IPS-20b (cell line): ENCODE measurements at regions not wholly inside any gene's neighbourhood (a gene's known extent, or its start where the extent isn't known, plus 50 kb on each side); places are given as distances from the start of the nearest gene placed in this dataset.
"Not testable (repeated sequence)": the region's sequence is repeated elsewhere in the genome, so short reads cannot be mapped to it uniquely, and the experiment has no call there.

ENCODE experiments used
- H3K27ac ChIP-seq: one replicate; pipeline ENCODE4 v1.5.1; 2013; ENCODE audit warnings: low read length
- H3K27me3 ChIP-seq: 2 replicates; pipeline ENCODE4 v1.6.1; 2013; ENCODE audit warnings: mild to moderate bottlenecking, low read length, inconsistent platforms; ENCODE audit not compliant: insufficient read depth
- H3K36me3 ChIP-seq: 2 replicates; pipeline ENCODE4 v1.6.1; 2013; ENCODE audit warnings: low read depth, mild to moderate bottlenecking, inconsistent platforms, low read length, moderate library complexity; ENCODE audit not compliant: insufficient read depth
- H3K4me1 ChIP-seq: 2 replicates; pipeline ENCODE4 v1.6.1; 2013; ENCODE audit warnings: mild to moderate bottlenecking, control low read depth, inconsistent platforms, low read length, moderate library complexity; ENCODE audit not compliant: insufficient read depth
- H3K4me3 ChIP-seq: 2 replicates; pipeline ENCODE4 v1.5.1; 2013; ENCODE audit warnings: mild to moderate bottlenecking, low read length, inconsistent platforms
- H3K9ac ChIP-seq: 2 replicates; pipeline ENCODE4 v1.6.1; 2013; ENCODE audit warnings: low read depth, mild to moderate bottlenecking, inconsistent platforms, low read length, moderate library complexity
- H3K9me3 ChIP-seq: 2 replicates; pipeline ENCODE4 v1.6.1; 2013; ENCODE audit warnings: mild to moderate bottlenecking, low read depth, low read length, inconsistent platforms; ENCODE audit not compliant: insufficient read depth

GRCh38 chr6:156598071-156598854 is 178.9 kb upstream of the ARID1B start:
- Histone ChIP-seq H3K4me1 (no peaks in the 10 kb centered on the region), H3K27me3 (no peaks in the 10 kb centered on the region), H3K9ac (no peak overlapping the region), H3K4me3 (no peak overlapping the region), H3K9me3 (no peaks in the 10 kb centered on the region), H3K27ac (no peak overlapping the region), H3K36me3 (no peaks in the 10 kb centered on the region)

- Histone ChIP-seq H3K9ac (no peak overlapping the region), H3K4me3 (no peak overlapping the region), H3K27ac (no peak overlapping the region), H3K9me3 (no peaks in the 10 kb centered on the region), H3K36me3 (no peaks in the 10 kb centered on the region), H3K27me3 (no peaks in the 10 kb centered on the region), H3K4me1 (no peaks in the 10 kb centered on the region)
These were observed 180.1 kb upstream of the ARID1B start for GRCh38 chr6:156597095-156597494.

- H3K9me3 ChIP-seq = no peaks in the 10 kb centered on the region
- H3K27ac ChIP-seq = no peak overlapping the region
- H3K36me3 ChIP-seq = no peaks in the 10 kb centered on the region
- H3K27me3 ChIP-seq = no peaks in the 10 kb centered on the region
- no peak overlapping the region for H3K9ac ChIP-seq
- H3K4me3 ChIP-seq = no peak overlapping the region
- no peaks in the 10 kb centered on the region for H3K4me1 ChIP-seq
These were observed 181.7 kb upstream of the ARID1B start for GRCh38 chr6:156595476-156595875.

GRCh38 chr6:156593893-156594292 is 183.3 kb upstream of the ARID1B start:
- Histone ChIP-seq H3K4me1 (no peaks in the 10 kb centered on the region), H3K36me3 (no peaks in the 10 kb centered on the region), H3K9ac (no peak overlapping the region), H3K4me3 (no peak overlapping the region), H3K9me3 (no peaks in the 10 kb centered on the region), H3K27ac (no peak overlapping the region), H3K27me3 (no peaks in the 10 kb centered on the region)

GRCh38 chr6:156593127-156593526 is 184.1 kb upstream of the ARID1B start:
- Histone ChIP-seq H3K36me3 (no peaks in the 10 kb centered on the region), H3K27ac (no peak overlapping the region), H3K9me3 (no peaks in the 10 kb centered on the region), H3K4me1 (no peaks in the 10 kb centered on the region), H3K27me3 (no peaks in the 10 kb centered on the region), H3K9ac (no peak overlapping the region), H3K4me3 (no peak overlapping the region)

GRCh38 chr6:156590482-156590881 is 186.7 kb upstream of the ARID1B start:
- Histone ChIP-seq H3K4me3 (no peak overlapping the region), H3K27me3 (no peaks in the 10 kb centered on the region), H3K9ac (no peak overlapping the region), H3K36me3 (no peaks in the 10 kb centered on the region), H3K4me1 (no peaks in the 10 kb centered on the region), H3K27ac (no peak overlapping the region), H3K9me3 (no peaks in the 10 kb centered on the region; the same call in none of the 2 replicates)

- no peaks in the 10 kb centered on the region for H3K4me1 ChIP-seq
- H3K27ac ChIP-seq = no peak overlapping the region
- no peaks in the 10 kb centered on the region; the same call in none of the 2 replicates for H3K9me3 ChIP-seq
- no peak overlapping the region for H3K4me3 ChIP-seq
- H3K27me3 ChIP-seq = no peaks in the 10 kb centered on the region
- no peak overlapping the region for H3K9ac ChIP-seq
- H3K36me3 ChIP-seq = no peaks in the 10 kb centered on the region
These were observed 187.9 kb upstream of the ARID1B start for GRCh38 chr6:156589281-156589680.

- no peaks in the 10 kb centered on the region; the same call in none of the 2 replicates for H3K9me3 ChIP-seq
- no peak overlapping the region for H3K9ac ChIP-seq
- H3K4me3 ChIP-seq = no peak overlapping the region
- H3K4me1 ChIP-seq = no peaks in the 10 kb centered on the region
- H3K36me3 ChIP-seq = no peaks in the 10 kb centered on the region
- H3K27me3 ChIP-seq = no peaks in the 10 kb centered on the region
- H3K27ac ChIP-seq = no peak overlapping the region
These were observed 189.4 kb upstream of the ARID1B start for GRCh38 chr6:156587751-156588301.

- no peaks in the 10 kb centered on the region for H3K4me1 ChIP-seq
- no peak overlapping the region for H3K9ac ChIP-seq
- H3K27ac ChIP-seq = no peak overlapping the region
- H3K4me3 ChIP-seq = no peak overlapping the region
- H3K9me3 ChIP-seq = no peaks in the 10 kb centered on the region; the same call in none of the 2 replicates
- no peaks in the 10 kb centered on the region for H3K27me3 ChIP-seq
- no peaks in the 10 kb centered on the region for H3K36me3 ChIP-seq
These were observed 190.1 kb upstream of the ARID1B start for GRCh38 chr6:156587071-156587470.

- Histone ChIP-seq H3K36me3 (no peaks in the 10 kb centered on the region), H3K27me3 (no peaks in the 10 kb centered on the region), H3K4me3 (no peak overlapping the region), H3K4me1 (no peaks in the 10 kb centered on the region), H3K9ac (no peak overlapping the region), H3K27ac (no peak overlapping the region), H3K9me3 (no peaks in the 10 kb centered on the region; the same call in none of the 2 replicates)
These were observed 191.3 kb upstream of the ARID1B start for GRCh38 chr6:156585859-156586258.

- not testable (repeated sequence) for H3K27ac ChIP-seq, H3K9me3 ChIP-seq, H3K36me3 ChIP-seq, H3K27me3 ChIP-seq, H3K4me1 ChIP-seq, H3K4me3 ChIP-seq, H3K9ac ChIP-seq
These were observed 193.1 kb upstream of the ARID1B start for GRCh38 chr6:156584121-156584520.

- no peak overlapping the region for H3K9ac ChIP-seq
These were observed 194.1 kb upstream of the ARID1B start for GRCh38 chr6:156583083-156583482.

More at GRCh38 chr6:156583083-156583482, 194.1 kb upstream of the ARID1B start:
- no peak overlapping the region for H3K4me3 ChIP-seq
- no peaks in the 10 kb centered on the region for H3K4me1 ChIP-seq
- no peaks in the 10 kb centered on the region for H3K27me3 ChIP-seq
- H3K36me3 ChIP-seq = no peaks in the 10 kb centered on the region
- no peak overlapping the region for H3K27ac ChIP-seq
- peaks cover 9% of the 10 kb centered on the region for H3K9me3 ChIP-seq
